ENCODE measurements at regions not wholly inside any gene's neighbourhood (a gene's known extent, or its start where the extent isn't known, plus 50 kb on each side); places are given as distances from the start of the nearest gene placed in this dataset.
"Not testable (repeated sequence)": the region's sequence is repeated elsewhere in the genome, so short reads cannot be mapped to it uniquely, and the experiment has no call there.

DNA sequence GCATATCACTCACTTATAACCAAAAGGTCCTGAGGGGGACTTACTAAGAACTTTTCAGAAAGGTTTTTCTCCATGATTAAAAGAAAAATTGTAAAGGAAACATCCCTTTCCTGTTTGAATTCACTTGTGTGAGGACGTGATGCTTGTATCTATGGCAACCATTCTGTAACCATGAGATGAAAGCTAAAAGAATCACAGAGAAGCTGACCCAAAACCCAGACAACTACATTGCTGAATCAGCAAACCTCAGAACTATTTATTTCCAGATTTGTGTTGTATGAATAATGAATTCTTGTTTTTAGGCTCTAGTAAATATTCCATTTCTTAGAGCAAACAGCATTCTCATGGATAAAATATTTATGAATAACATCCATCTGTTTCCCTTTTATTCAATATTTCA lies 91.2 kb downstream of the RCHY1 start:
- Histone ChIP-seq H3K9ac (ENCODE audit: low read length) (no peak overlapping the region), H3K4me3 (ENCODE audit: low read depth, low read length) (no peak overlapping the region), H3K27ac (ENCODE audit: low read depth, low read length) (no peak overlapping the region), H3K4me1 (ENCODE audit: control insufficient read depth, insufficient read depth, low read length) (no peaks in the 10 kb centered on the region), H3K36me3 (ENCODE audit: control insufficient read depth, insufficient read depth, low read length) (no peaks in the 10 kb centered on the region), H3K9me3 (ENCODE audit: control insufficient read depth, insufficient read depth, low read depth, low read length) (peaks cover 9% of the 10 kb centered on the region), H3K27me3 (ENCODE audit: control insufficient read depth, insufficient read depth, low read length) (no peaks in the 10 kb centered on the region)

DNA sequence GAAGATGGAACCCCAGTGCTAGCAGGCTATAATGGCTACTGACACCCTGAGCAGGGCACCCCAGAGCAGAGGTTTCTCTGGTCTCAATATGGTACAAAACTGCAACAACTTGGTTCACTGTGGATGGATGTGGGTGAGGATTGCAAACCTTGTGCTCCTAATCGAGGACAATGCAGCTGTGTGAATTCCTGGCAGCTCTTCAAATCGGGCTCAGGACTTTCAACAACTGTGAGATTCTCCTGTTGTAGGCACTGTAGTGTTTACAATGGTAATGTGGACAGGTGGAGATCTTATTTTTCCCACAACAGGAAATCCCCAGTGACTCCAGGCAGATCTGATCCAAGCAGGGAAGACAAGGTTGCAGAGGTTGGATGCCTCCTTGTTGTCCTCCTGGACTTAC lies 101.5 kb downstream of the RCHY1 start:
- Histone ChIP-seq H3K27me3 (ENCODE audit: control insufficient read depth, insufficient read depth, low read length) (no peaks in the 10 kb centered on the region), H3K36me3 (ENCODE audit: control insufficient read depth, insufficient read depth, low read length) (no peaks in the 10 kb centered on the region), H3K9me3 (ENCODE audit: control insufficient read depth, insufficient read depth, low read depth, low read length) (no peaks in the 10 kb centered on the region), H3K4me1 (ENCODE audit: control insufficient read depth, insufficient read depth, low read length) (no peaks in the 10 kb centered on the region), H3K9ac (ENCODE audit: low read length) (no peak overlapping the region), H3K4me3 (ENCODE audit: low read depth, low read length) (no peak overlapping the region), H3K27ac (ENCODE audit: low read depth, low read length) (no peak overlapping the region)

DNA sequence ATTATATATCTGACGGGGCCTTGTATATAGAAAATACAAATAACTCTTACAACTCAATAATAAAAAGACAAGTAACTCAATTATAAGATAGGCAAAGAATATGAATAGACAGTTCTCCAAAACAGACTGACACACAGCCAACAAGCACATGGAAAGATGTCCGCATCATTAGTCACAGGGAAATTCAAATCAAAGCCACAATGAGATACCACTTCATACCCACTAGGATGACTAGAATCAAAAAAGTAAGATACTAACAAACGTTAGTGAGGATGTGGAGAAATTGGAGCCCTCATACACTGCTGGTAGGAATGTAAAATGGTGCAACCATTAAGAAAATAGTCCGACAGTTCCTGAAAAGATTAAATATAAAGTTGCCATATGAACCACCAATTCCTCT lies 115.7 kb downstream of the RCHY1 start:
- no peaks in the 10 kb centered on the region for H3K9me3 ChIP-seq (ENCODE audit: control insufficient read depth, insufficient read depth, low read depth, low read length)
- H3K36me3 ChIP-seq (ENCODE audit: control insufficient read depth, insufficient read depth, low read length): no peaks in the 10 kb centered on the region
- no peaks in the 10 kb centered on the region for H3K4me1 ChIP-seq (ENCODE audit: control insufficient read depth, insufficient read depth, low read length)
- H3K27me3 ChIP-seq (ENCODE audit: control insufficient read depth, insufficient read depth, low read length): no peaks in the 10 kb centered on the region
- no peak overlapping the region for H3K27ac ChIP-seq (ENCODE audit: low read depth, low read length)
- no peak overlapping the region for H3K4me3 ChIP-seq (ENCODE audit: low read depth, low read length)
- H3K9ac ChIP-seq (ENCODE audit: low read length): no peak overlapping the region

DNA sequence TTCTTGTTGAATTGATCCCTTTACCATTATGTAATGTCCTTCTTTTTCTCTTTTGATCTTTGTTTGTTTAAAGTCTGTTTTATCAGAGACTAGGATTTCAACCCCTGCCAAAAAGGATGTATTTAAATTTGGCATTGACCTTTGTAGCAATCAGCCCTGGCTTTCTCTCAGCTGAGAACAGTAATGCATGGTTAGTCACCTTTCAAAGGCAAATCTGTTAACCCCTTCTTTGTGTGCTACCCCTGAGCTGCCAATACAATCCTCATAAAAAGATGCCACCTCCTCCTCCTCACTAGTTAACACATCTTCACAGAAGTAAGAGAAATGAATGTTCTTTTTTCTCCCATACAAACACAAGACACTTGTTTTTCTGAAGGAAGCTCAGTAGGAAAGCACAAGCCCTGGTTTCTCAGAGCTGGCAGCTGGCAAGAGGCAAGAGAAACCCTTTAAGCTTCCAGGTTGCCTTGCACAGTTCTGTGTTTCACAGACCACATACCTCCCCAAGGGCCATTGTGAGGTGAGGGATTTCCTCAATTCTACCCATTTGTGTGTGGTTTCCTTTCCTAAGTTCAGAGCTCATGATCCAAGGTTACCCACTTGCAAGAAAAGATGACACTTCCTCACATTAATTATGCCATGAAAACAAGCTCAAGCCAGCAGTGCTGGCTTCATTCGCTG lies 122.6 kb downstream of the RCHY1 start:
- Histone ChIP-seq H3K27ac (ENCODE audit: low read depth, low read length) (no peak overlapping the region), H3K4me1 (ENCODE audit: control insufficient read depth, insufficient read depth, low read length) (peaks cover 7% of the 10 kb centered on the region), H3K36me3 (ENCODE audit: control insufficient read depth, insufficient read depth, low read length) (no peaks in the 10 kb centered on the region), H3K9ac (ENCODE audit: low read length) (no peak overlapping the region), H3K27me3 (ENCODE audit: control insufficient read depth, insufficient read depth, low read length) (no peaks in the 10 kb centered on the region), H3K9me3 (ENCODE audit: control insufficient read depth, insufficient read depth, low read depth, low read length) (no peaks in the 10 kb centered on the region), H3K4me3 (ENCODE audit: low read depth, low read length) (no peak overlapping the region)

DNA sequence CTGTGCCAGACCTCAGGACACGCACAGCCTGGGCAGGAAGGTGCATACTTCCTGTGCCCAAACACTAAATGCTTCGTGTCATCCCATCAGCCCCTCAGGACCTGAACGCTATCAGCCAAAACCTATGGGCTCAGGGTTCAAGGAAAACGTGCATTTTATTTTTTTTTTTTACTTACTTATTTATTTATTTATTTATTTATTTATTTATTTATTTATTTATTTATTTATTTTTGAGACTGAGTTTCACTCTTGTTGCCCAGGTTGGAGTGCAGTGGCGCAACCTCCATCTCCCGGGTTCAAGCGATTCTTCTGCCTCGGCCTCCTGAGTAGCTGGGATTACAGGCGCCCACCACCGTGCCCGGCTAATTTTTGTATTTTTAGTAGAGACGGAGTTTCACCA lies 127.8 kb downstream of the RCHY1 start:
- not testable (repeated sequence) for H3K9me3 ChIP-seq (ENCODE audit: control insufficient read depth, insufficient read depth, low read depth, low read length); H3K4me3 ChIP-seq (ENCODE audit: low read depth, low read length); H3K27me3 ChIP-seq (ENCODE audit: control insufficient read depth, insufficient read depth, low read length); H3K4me1 ChIP-seq (ENCODE audit: control insufficient read depth, insufficient read depth, low read length); H3K9ac ChIP-seq (ENCODE audit: low read length); H3K36me3 ChIP-seq (ENCODE audit: control insufficient read depth, insufficient read depth, low read length); H3K27ac ChIP-seq (ENCODE audit: low read depth, low read length)

DNA sequence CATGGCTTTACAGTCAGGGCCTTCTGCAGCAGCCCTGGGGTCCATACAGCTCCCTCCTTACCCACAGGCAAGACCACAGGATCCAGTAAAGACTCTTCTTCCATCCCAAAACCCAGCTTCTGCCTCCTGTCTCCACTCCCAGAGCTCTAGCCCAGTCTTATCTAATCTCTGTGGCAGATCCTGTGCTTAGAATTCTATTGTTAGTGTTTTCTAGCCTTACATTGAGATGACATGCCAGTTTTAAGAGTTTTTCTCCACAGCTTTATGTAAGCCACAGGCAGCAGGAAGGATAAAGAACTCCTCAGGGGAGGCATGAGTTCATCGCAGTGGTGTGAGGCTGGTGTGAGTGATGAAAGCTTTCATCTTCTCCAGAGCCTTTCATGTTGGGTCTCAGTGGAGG lies 129.1 kb downstream of the RCHY1 start:
- Histone ChIP-seq H3K4me1 (ENCODE audit: control insufficient read depth, insufficient read depth, low read length) (no peaks in the 10 kb centered on the region), H3K4me3 (ENCODE audit: low read depth, low read length) (no peak overlapping the region), H3K27ac (ENCODE audit: low read depth, low read length) (no peak overlapping the region), H3K36me3 (ENCODE audit: control insufficient read depth, insufficient read depth, low read length) (no peaks in the 10 kb centered on the region), H3K9ac (ENCODE audit: low read length) (no peak overlapping the region), H3K27me3 (ENCODE audit: control insufficient read depth, insufficient read depth, low read length) (no peaks in the 10 kb centered on the region), H3K9me3 (ENCODE audit: control insufficient read depth, insufficient read depth, low read depth, low read length) (no peaks in the 10 kb centered on the region)

DNA sequence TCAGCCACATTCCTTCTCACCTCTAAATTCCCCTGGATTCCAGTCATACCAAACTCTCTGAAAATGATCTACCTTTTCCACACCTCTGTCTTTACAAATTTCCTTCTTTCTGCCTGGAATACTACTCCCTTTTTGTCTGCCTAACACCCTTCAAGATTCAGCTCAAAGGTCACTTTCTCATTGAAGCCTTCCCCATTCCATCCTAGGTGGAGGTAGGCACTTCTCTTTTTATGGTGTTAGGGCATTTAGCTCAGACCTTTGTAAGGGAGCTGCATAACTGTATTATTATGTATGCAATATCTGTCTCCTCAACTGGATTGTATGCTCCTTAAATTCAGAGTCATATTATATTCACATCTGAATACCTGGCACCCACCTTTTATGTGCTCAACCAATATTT lies 137.7 kb downstream of the RCHY1 start:
- Histone ChIP-seq H3K4me3 (ENCODE audit: low read depth, low read length) (no peak overlapping the region), H3K4me1 (ENCODE audit: control insufficient read depth, insufficient read depth, low read length) (no peaks in the 10 kb centered on the region), H3K27me3 (ENCODE audit: control insufficient read depth, insufficient read depth, low read length) (no peaks in the 10 kb centered on the region), H3K27ac (ENCODE audit: low read depth, low read length) (no peak overlapping the region), H3K9me3 (ENCODE audit: control insufficient read depth, insufficient read depth, low read depth, low read length) (peaks cover 13% of the 10 kb centered on the region), H3K36me3 (ENCODE audit: control insufficient read depth, insufficient read depth, low read length) (no peaks in the 10 kb centered on the region), H3K9ac (ENCODE audit: low read length) (no peak overlapping the region)

DNA sequence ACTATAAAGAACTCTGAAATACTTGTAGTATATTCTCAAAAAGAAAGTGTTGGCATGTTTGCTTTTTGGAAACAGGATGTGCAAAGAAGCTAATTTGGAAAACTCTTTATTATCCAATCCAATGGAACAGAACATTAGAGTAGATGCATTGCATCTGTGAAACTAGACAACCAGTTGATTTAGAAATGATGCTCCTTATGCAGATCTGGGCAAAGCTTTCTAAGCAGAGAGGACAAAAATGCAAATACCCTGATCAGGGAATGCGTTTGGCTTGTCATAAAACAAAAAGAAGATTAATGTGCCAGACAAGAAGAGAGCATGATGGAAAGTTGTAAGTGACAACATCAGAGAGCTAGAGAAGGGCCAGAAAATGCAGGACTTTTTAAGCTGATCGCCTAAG lies 142.3 kb downstream of the RCHY1 start:
- Histone ChIP-seq H3K27ac (ENCODE audit: low read depth, low read length) (no peak overlapping the region), H3K9ac (ENCODE audit: low read length) (no peak overlapping the region), H3K4me3 (ENCODE audit: low read depth, low read length) (no peak overlapping the region)

DNA sequence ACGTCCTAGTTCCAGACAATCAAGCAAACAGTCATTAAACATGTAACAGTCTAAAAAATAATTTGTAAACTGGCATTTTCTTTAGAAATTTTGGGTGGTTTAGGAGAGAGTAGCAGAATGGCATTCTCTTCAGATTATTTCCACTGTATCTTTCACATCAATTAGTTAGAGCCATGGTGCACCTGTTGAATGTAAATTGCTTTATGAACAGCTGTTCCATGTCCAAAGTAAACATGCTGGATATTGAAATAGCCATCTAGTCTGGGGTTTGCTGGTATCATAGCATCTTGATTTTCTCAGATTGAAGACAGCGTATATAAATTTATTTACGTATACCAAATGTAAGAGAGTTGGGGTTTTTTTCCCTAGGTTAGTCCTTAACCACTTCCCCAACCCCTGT lies 143.6 kb downstream of the RCHY1 start:
- H3K9ac ChIP-seq (ENCODE audit: low read length): no peak overlapping the region
- no peak overlapping the region for H3K27ac ChIP-seq (ENCODE audit: low read depth, low read length)
- H3K4me3 ChIP-seq (ENCODE audit: low read depth, low read length): no peak overlapping the region
- no peaks in the 10 kb centered on the region for H3K9me3 ChIP-seq (ENCODE audit: control insufficient read depth, insufficient read depth, low read depth, low read length)
- no peaks in the 10 kb centered on the region for H3K4me1 ChIP-seq (ENCODE audit: control insufficient read depth, insufficient read depth, low read length)
- H3K27me3 ChIP-seq (ENCODE audit: control insufficient read depth, insufficient read depth, low read length): no peaks in the 10 kb centered on the region
- no peaks in the 10 kb centered on the region for H3K36me3 ChIP-seq (ENCODE audit: control insufficient read depth, insufficient read depth, low read length)

More for the DNA sequence above, 142.3 kb downstream of the RCHY1 start:
- Histone ChIP-seq H3K9me3 (ENCODE audit: control insufficient read depth, insufficient read depth, low read depth, low read length) (peaks cover 4% of the 10 kb centered on the region), H3K36me3 (ENCODE audit: control insufficient read depth, insufficient read depth, low read length) (no peaks in the 10 kb centered on the region), H3K4me1 (ENCODE audit: control insufficient read depth, insufficient read depth, low read length) (no peaks in the 10 kb centered on the region), H3K27me3 (ENCODE audit: control insufficient read depth, insufficient read depth, low read length) (no peaks in the 10 kb centered on the region)

DNA sequence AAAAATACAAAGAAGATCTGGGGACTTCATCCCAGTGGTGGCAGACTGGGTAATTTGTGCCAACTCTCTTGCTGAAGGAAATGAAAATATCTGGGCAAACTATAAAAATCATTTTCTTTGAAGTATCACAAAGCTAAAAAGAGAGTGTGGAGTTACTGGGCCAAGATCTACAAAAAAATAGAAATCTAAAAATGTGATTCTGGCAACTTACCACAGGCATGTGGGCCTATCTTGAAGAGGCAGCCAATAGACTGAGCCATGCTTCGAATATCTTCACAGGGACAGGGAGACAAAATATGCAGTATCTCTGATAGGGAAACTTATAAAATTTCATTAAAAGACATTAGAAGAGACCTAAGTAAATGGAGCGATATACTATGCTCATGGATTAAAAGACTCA lies 168.8 kb downstream of the RCHY1 start:
- Histone ChIP-seq H3K9ac (ENCODE audit: low read length) (no peak overlapping the region), H3K4me3 (ENCODE audit: low read depth, low read length) (no peak overlapping the region), H3K4me1 (ENCODE audit: control insufficient read depth, insufficient read depth, low read length) (no peaks in the 10 kb centered on the region), H3K36me3 (ENCODE audit: control insufficient read depth, insufficient read depth, low read length) (no peaks in the 10 kb centered on the region), H3K9me3 (ENCODE audit: control insufficient read depth, insufficient read depth, low read depth, low read length) (no peaks in the 10 kb centered on the region), H3K27ac (ENCODE audit: low read depth, low read length) (no peak overlapping the region), H3K27me3 (ENCODE audit: control insufficient read depth, insufficient read depth, low read length) (no peaks in the 10 kb centered on the region)

DNA sequence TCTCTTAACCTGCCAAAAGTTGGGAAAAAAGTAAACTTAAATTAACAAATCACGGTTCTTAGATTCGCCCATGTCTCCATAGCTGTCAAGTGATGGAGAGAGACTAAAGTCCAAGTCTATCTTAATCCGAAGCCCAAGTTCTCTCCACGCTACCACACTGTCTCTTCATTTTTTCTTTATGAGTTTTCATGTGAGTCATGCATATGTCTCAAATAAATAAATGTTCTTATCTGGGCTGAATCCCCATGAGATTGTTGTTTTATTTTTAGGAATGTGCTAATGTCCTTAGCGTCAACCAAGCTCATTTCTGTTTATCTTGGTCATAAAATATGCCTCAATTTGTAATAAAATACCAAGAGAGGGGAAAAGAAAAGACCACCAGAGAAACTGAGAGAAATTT lies 169.3 kb downstream of the RCHY1 start:
- Histone ChIP-seq H3K9me3 (ENCODE audit: control insufficient read depth, insufficient read depth, low read depth, low read length) (no peaks in the 10 kb centered on the region), H3K9ac (ENCODE audit: low read length) (no peak overlapping the region), H3K4me3 (ENCODE audit: low read depth, low read length) (no peak overlapping the region), H3K36me3 (ENCODE audit: control insufficient read depth, insufficient read depth, low read length) (no peaks in the 10 kb centered on the region), H3K4me1 (ENCODE audit: control insufficient read depth, insufficient read depth, low read length) (no peaks in the 10 kb centered on the region), H3K27ac (ENCODE audit: low read depth, low read length) (no peak overlapping the region), H3K27me3 (ENCODE audit: control insufficient read depth, insufficient read depth, low read length) (no peaks in the 10 kb centered on the region)

DNA sequence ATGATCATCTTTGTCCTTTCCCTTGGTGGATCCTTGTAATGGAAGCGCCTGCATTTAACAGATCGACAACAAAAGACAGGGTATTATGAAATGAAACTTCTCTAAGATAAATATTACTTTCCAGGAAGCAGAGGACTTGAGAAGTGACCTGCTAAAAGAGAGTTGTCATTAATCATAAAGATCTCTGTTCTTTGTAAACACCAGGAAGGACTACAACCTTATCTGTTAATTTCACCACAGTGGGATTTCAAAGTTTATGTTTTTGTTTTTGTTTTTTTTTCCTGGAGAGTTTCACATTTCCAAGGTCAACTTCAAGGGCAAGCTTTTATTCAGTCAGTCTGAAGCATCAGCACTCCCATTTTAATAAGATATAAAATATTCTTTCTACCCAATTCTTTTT lies 170.9 kb downstream of the RCHY1 start:
- H3K27ac ChIP-seq (ENCODE audit: low read depth, low read length): no peak overlapping the region
- no peaks in the 10 kb centered on the region for H3K4me1 ChIP-seq (ENCODE audit: control insufficient read depth, insufficient read depth, low read length)
- no peaks in the 10 kb centered on the region for H3K27me3 ChIP-seq (ENCODE audit: control insufficient read depth, insufficient read depth, low read length)
- no peak overlapping the region for H3K9ac ChIP-seq (ENCODE audit: low read length)
- H3K4me3 ChIP-seq (ENCODE audit: low read depth, low read length): no peak overlapping the region
- no peaks in the 10 kb centered on the region for H3K36me3 ChIP-seq (ENCODE audit: control insufficient read depth, insufficient read depth, low read length)
- H3K9me3 ChIP-seq (ENCODE audit: control insufficient read depth, insufficient read depth, low read depth, low read length): no peaks in the 10 kb centered on the region

Data from HUES6 (cell line).